ENCODE measurements at regions not wholly inside any gene's neighbourhood (a gene's known extent, or its start where the extent isn't known, plus 50 kb on each side); places are given as distances from the start of the nearest gene placed in this dataset.

- TF ChIP-seq ZNF518B (CRISPR knock-in tag; IDR thresholded peaks at IDR 0.05) (no peak), ZFP91 (CRISPR knock-in tag; IDR thresholded peaks at IDR 0.05) (no peak)
These were observed 64.0 kb upstream of the NFKB1 start (continued) for GRCh38 chr4:102437111-102437510.

- H2AFZ ChIP-seq (ENCODE audit: low read depth, low read length), result peak overlapping the region; percentile 53
- ATAC-seq (peak; percentile 81), FAIRE-seq (peak; percentile 40), DNase-seq (ENCODE audit: extremely low read depth in 1 of 4, low spot score in 3 of 4) (peak; percentile 16 to 34 (median 21))
- no peaks in the 10 kb centered on the region for H3K9me1 ChIP-seq (ENCODE audit: control insufficient read depth, insufficient read depth, low read length)
- ChIA-PET CTCF (ENCODE audit: low intra/inter-chr PET ratio) (no interaction called here), POLR2A (interaction anchor here (1.3 kb wide), 1 partner anchor 9 kb away, joined by 4 read pairs; no protein-coding TSS in a partner anchor)
- H3K27me3 ChIP-seq (ENCODE audit: control insufficient read depth in 2 of 2, insufficient read depth in 2 of 2, low read length in 2 of 2), result no peaks in the 10 kb centered on the region; a peak in 1 of 5 replicates
- H3K4me2 ChIP-seq (ENCODE audit: insufficient read depth, low read length), result no peak overlapping the region; the same call in 1 of the 2 replicates
- in situ Hi-C loops (cut with MboI), result loop anchor here (5.0 kb wide), 1 partner anchor 649 kb away; no protein-coding TSS in a partner anchor
- H3K79me2 ChIP-seq (ENCODE audit: control insufficient read depth, insufficient read depth, low read length), result no peaks in the 10 kb centered on the region
- WGBS (ENCODE audit: insufficient coverage, low coverage, missing lambda C conversion rate), result 3% methylated on average over 4 of the region's 4 CpGs
- no peaks in the 10 kb centered on the region for H3K36me3 ChIP-seq (ENCODE audit: control insufficient read depth, insufficient read depth, low read length)
- H3K4me1 ChIP-seq (replicated peaks in 1 of 2; ENCODE audit: control insufficient read depth in 2 of 2, insufficient read depth in 2 of 2, low read length in 2 of 2), result peaks cover 0 to 16% of the 10 kb centered on the region in 2 experiments; a peak in 1 of 5 replicates
- no peaks in the 10 kb centered on the region for H4K20me1 ChIP-seq (replicated peaks; ENCODE audit: control insufficient read depth, insufficient read depth, low read length)
- intact Hi-C loops (cut with micrococcal nuclease), result loop anchor here (10.0 kb wide), 1 partner anchor 1274 kb away; no protein-coding TSS in a partner anchor
- no peaks in the 10 kb centered on the region for H3K9me3 ChIP-seq (replicated peaks; ENCODE audit: control insufficient read depth, insufficient read depth, low read depth, low read length)
- H3K27ac ChIP-seq (ENCODE audit: extremely low read depth, low read depth, low read length), result peak overlapping the region; percentile 32; the same call in 1 of the 3 replicates
- H3K9ac ChIP-seq (ENCODE audit: insufficient read depth in 1 of 2, low read depth in 2 of 2, low read length in 2 of 2), result no peak overlapping the region
- H3K4me3 ChIP-seq, result no peak overlapping the region
- no TSS peak for BruUV-seq (replicated peaks)
- no peak for TF ChIP-seq SMARCB1 (IDR thresholded peaks at IDR 0.05; ENCODE audit: insufficient read length, low read depth)
- no peak for TF ChIP-seq TCFL5 (CRISPR knock-in tag; conservative IDR thresholded peaks at IDR 0.05)
- TF ChIP-seq ARID1B (IDR thresholded peaks at IDR 0.05), result 0 out of 2 replicates have a peak, but pooled peaks have one; percentile 8
- TF ChIP-seq THRB (CRISPR knock-in tag; conservative IDR thresholded peaks at IDR 0.05), result no peak
- TF ChIP-seq FOXJ2 (tag; IDR thresholded peaks at IDR 0.05), result no peak
- TF ChIP-seq ZNF77 (CRISPR knock-in tag; IDR thresholded peaks at IDR 0.05), result no peak
- no peak for TF ChIP-seq ZNF140 (CRISPR knock-in tag; IDR thresholded peaks at IDR 0.05)
- no peak for TF ChIP-seq ASH1L (IDR thresholded peaks at IDR 0.05; ENCODE audit: borderline replicate concordance, low read depth, partially characterized antibody)
- no peak for TF ChIP-seq DLX4 (CRISPR knock-in tag; IDR thresholded peaks at IDR 0.05)
- no peak for TF ChIP-seq ESRRA (IDR thresholded peaks at IDR 0.05; ENCODE audit: borderline replicate concordance, low read depth)
These were observed 62.5 kb upstream of the NFKB1 start for GRCh38 chr4:102438396-102439235.

All from K562 (cell line).